ENCODE measurements at regions not wholly inside any gene's neighbourhood (a gene's known extent, or its start where the extent isn't known, plus 50 kb on each side); places are given as distances from the start of the nearest gene placed in this dataset.

DNA sequence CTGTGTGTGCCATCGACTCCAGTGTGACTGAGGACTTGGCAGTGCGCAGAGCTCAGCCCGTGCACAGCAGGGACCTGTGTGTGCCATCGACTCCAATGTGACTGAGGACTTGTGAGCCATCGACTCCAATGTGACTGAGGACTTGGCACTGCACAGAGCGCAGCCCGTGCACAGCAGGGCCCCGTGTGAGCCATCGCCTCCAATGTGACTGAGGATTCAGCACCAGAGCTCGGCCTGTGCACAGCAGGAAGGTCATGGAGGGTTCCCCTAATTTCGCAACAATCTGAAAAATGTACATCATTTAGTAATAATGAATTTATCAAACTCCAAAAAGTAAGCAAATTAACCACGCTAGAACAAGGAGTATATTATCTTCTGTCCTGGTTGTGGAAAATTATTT lies 348.3 kb upstream of the B3GAT1 start:
- TF ChIP-seq, protein P1, sequence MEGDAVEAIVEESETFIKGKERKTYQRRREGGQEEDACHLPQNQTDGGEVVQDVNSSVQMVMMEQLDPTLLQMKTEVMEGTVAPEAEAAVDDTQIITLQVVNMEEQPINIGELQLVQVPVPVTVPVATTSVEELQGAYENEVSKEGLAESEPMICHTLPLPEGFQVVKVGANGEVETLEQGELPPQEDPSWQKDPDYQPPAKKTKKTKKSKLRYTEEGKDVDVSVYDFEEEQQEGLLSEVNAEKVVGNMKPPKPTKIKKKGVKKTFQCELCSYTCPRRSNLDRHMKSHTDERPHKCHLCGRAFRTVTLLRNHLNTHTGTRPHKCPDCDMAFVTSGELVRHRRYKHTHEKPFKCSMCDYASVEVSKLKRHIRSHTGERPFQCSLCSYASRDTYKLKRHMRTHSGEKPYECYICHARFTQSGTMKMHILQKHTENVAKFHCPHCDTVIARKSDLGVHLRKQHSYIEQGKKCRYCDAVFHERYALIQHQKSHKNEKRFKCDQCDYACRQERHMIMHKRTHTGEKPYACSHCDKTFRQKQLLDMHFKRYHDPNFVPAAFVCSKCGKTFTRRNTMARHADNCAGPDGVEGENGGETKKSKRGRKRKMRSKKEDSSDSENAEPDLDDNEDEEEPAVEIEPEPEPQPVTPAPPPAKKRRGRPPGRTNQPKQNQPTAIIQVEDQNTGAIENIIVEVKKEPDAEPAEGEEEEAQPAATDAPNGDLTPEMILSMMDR (IDR thresholded peaks at IDR 0.05; ENCODE audit: low read depth, low read length), result no peak
- TF ChIP-seq EZH2phosphoT487 (IDR thresholded peaks at IDR 0.05; ENCODE audit: low read depth), result no peak
